Astrocyte (in vitro differentiated cells and primary cell): ENCODE measurements at regions not wholly inside any gene's neighbourhood (a gene's known extent, or its start where the extent isn't known, plus 50 kb on each side); places are given as distances from the start of the nearest gene placed in this dataset.
A peak's percentile ranks its signal among the peaks of the same experiment; 100 is the strongest.

ENCODE experiments used
- DNase-seq: peaks from one replicate; pipeline ENCODE4 v3.0.0-alpha.2; 2010; ENCODE audit warnings: low read depth
- FAIRE-seq: peaks from 2 replicates; lab custom pipeline; 2011; peaks lifted over from hg19 to GRCh38; lab: Jason Lieb, UNC
- H2AFZ ChIP-seq: 2 replicates; pipeline ENCODE4 v1.6.0; 2012; ENCODE audit warnings: low read depth, low read length, inconsistent platforms
- H3K27ac ChIP-seq: 2 replicates; pipeline ENCODE4 v1.5.1; 2011; ENCODE audit warnings: low read depth, low read length, inconsistent platforms
- H3K27me3 ChIP-seq: 2 replicates; pipeline ENCODE4 v1.6.0; 2011; ENCODE audit warnings: low read length, inconsistent platforms; ENCODE audit not compliant: insufficient read depth
- H3K36me3 ChIP-seq: 2 replicates; pipeline ENCODE4 v1.5.1; 2011; ENCODE audit warnings: low read length, inconsistent platforms; ENCODE audit not compliant: insufficient read depth
- H3K4me1 ChIP-seq: 2 replicates; pipeline ENCODE4 v1.5.1; 2011; ENCODE audit warnings: low read length, inconsistent platforms; ENCODE audit not compliant: insufficient read depth
- H3K4me2 ChIP-seq: 2 replicates; pipeline ENCODE4 v1.6.0; 2012; ENCODE audit warnings: low read length, inconsistent platforms
- H3K4me3 ChIP-seq: 2 replicates; pipeline ENCODE4 v1.5.1; 2011; ENCODE audit warnings: low read depth, mild to moderate bottlenecking, low read length, inconsistent platforms; ENCODE audit not compliant: insufficient read depth
- H3K79me2 ChIP-seq: 2 replicates; pipeline ENCODE4 v1.6.0; 2012; ENCODE audit warnings: mild to moderate bottlenecking, low read length, inconsistent platforms; ENCODE audit not compliant: insufficient read depth
- H3K9ac ChIP-seq: 2 replicates; pipeline ENCODE4 v1.6.0; 2012; ENCODE audit warnings: mild to moderate bottlenecking, low read length, inconsistent platforms
- H3K9me3 ChIP-seq: 2 replicates; pipeline ENCODE4 v1.5.1; 2012; ENCODE audit warnings: low read depth, mild to moderate bottlenecking, low read length, inconsistent platforms; ENCODE audit not compliant: insufficient read depth
- H4K20me1 ChIP-seq: 2 replicates; pipeline ENCODE4 v1.6.0; 2012; ENCODE audit warnings: low read length, inconsistent platforms; ENCODE audit not compliant: insufficient read depth
- H3K27ac Mint-ChIP-seq: one replicate; pipeline ENCODE4 v1.8.0; 2021; ENCODE audit warnings: mild to moderate bottlenecking, mixed read lengths; ENCODE audit not compliant: unreplicated experiment
- H3K27me3 Mint-ChIP-seq: one replicate; pipeline ENCODE4 v1.8.0; 2021; ENCODE audit warnings: low read depth, mixed read lengths; ENCODE audit not compliant: unreplicated experiment
- H3K36me3 Mint-ChIP-seq: one replicate; pipeline ENCODE4 v1.8.0; 2021; ENCODE audit warnings: low read depth, mixed read lengths; ENCODE audit not compliant: unreplicated experiment
- H3K4me1 Mint-ChIP-seq: one replicate; pipeline ENCODE4 v1.8.0; 2021; ENCODE audit warnings: low read depth, mixed read lengths; ENCODE audit not compliant: unreplicated experiment
- H3K4me3 Mint-ChIP-seq: one replicate; pipeline ENCODE4 v1.8.0; 2021; ENCODE audit warnings: mild to moderate bottlenecking, moderate library complexity, mixed read lengths; ENCODE audit not compliant: unreplicated experiment
- H3K9me3 Mint-ChIP-seq: one replicate; pipeline ENCODE4 v1.8.0; 2021; ENCODE audit warnings: mild to moderate bottlenecking, mixed read lengths; ENCODE audit not compliant: unreplicated experiment
- EZH2 ChIP-seq: IDR thresholded peaks from 2 replicates; pipeline ENCODE4 v1.6.1; 2012; ENCODE audit warnings: mild to moderate bottlenecking, low read length, inconsistent platforms; ENCODE audit not compliant: insufficient read depth
- TF ChIP-seq, protein P1 (sequence below): IDR thresholded peaks from 2 replicates; pipeline ENCODE4 v1.5.1; 2011; ENCODE audit warnings: low read depth, mild to moderate bottlenecking, inconsistent platforms, low read length, moderate library complexity; ENCODE audit not compliant: insufficient read depth

DNA sequence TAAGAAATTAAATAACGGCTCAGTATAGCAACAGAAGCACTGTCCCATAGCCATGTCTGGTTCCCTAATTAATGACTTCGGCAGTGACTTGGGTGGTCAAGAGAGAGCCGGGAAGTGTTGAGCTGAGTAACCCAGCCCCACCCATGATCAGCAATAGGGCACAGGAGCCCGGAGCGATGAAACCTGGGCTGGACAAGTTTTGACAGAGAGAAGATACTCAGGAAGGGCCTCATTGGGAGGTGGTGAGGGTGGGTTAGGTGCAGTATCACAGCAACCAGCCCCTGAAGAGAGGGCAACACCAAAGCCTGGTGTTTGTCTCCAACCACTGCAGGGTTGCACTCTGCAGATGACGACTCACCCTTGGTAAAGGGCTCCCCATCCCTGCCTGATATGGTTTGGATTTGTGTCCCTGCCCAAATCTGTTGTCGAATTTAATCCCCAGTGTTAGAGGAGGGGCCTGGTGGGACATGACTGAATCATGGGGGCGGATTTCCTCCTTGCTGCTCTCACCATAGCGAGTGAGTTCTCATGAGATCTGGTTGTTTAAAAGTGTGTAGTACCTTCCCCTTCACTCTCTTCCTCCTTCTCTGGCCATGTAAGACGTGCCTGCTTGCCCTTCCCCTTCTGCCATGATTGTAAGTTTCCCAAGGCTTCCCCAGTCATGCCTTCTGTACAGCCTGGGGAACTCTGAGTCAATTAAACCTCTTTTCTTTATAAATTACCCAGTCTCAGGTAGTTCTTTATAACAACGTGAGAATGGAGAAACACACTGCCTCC lies 124.9 kb upstream of the MED13L start:
- H3K4me2 ChIP-seq = no peak overlapping the region
- DNase-seq = no peak

DNA sequence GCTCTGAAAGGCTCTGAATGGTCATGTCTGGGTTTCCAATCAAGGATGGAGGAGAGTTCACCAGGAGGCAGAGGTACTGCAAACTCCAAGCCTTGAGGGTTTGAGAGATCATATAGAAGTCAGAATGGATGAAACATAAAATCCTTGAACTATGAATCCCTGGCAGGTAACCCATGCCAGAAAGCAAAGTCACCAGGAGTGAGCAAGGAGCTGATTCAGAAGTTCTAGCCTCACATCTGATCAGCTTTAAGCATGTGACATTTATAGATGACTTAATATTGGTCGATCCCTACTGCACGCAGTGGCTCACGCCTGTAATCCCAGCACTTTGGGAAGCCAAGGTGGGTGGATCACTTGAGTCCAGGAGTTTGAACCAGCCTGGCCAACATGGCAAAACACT lies 126.1 kb upstream of the MED13L start:
- Histone ChIP-seq H2AFZ (no peak overlapping the region), H3K9ac (no peak overlapping the region), H3K27me3 (no peaks in the 10 kb centered on the region), H3K79me2 (no peaks in the 10 kb centered on the region), H3K27ac (no peak overlapping the region), H3K4me1 (no peaks in the 10 kb centered on the region), H3K4me3 (no peak overlapping the region), H3K4me2 (no peak overlapping the region), H4K20me1 (no peaks in the 10 kb centered on the region), H3K9me3 (no peaks in the 10 kb centered on the region), H3K36me3 (no peaks in the 10 kb centered on the region)
- FAIRE-seq (no peak), DNase-seq (no peak)
- Mint-ChIP-seq H3K27me3 (peaks cover 2% of the 10 kb centered on the region), H3K27ac (no peak overlapping the region), H3K4me1 (peaks cover 3% of the 10 kb centered on the region), H3K9me3 (peaks cover 13% of the 10 kb centered on the region), H3K36me3 (peaks cover 3% of the 10 kb centered on the region), H3K4me3 (no peak overlapping the region)
- no peak for TF ChIP-seq EZH2
- TF ChIP-seq, protein P1, sequence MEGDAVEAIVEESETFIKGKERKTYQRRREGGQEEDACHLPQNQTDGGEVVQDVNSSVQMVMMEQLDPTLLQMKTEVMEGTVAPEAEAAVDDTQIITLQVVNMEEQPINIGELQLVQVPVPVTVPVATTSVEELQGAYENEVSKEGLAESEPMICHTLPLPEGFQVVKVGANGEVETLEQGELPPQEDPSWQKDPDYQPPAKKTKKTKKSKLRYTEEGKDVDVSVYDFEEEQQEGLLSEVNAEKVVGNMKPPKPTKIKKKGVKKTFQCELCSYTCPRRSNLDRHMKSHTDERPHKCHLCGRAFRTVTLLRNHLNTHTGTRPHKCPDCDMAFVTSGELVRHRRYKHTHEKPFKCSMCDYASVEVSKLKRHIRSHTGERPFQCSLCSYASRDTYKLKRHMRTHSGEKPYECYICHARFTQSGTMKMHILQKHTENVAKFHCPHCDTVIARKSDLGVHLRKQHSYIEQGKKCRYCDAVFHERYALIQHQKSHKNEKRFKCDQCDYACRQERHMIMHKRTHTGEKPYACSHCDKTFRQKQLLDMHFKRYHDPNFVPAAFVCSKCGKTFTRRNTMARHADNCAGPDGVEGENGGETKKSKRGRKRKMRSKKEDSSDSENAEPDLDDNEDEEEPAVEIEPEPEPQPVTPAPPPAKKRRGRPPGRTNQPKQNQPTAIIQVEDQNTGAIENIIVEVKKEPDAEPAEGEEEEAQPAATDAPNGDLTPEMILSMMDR = no peak

More for the DNA sequence above, 124.9 kb upstream of the MED13L start:
- Mint-ChIP-seq H3K4me1 (no peaks in the 10 kb centered on the region), H3K27me3 (no peaks in the 10 kb centered on the region), H3K36me3 (peaks cover 3% of the 10 kb centered on the region), H3K27ac (peak overlapping the region; percentile 12), H3K9me3 (peaks cover 14% of the 10 kb centered on the region), H3K4me3 (no peak overlapping the region)
- Histone ChIP-seq H3K36me3 (no peaks in the 10 kb centered on the region), H4K20me1 (no peaks in the 10 kb centered on the region), H3K27me3 (no peaks in the 10 kb centered on the region), H2AFZ (no peak overlapping the region), H3K79me2 (no peaks in the 10 kb centered on the region), H3K4me3 (no peak overlapping the region), H3K4me1 (no peaks in the 10 kb centered on the region), H3K9me3 (no peaks in the 10 kb centered on the region), H3K27ac (no peak overlapping the region), H3K9ac (no peak overlapping the region)
- TF ChIP-seq, protein P1 = no peak
- no peak for TF ChIP-seq EZH2
- FAIRE-seq = no peak

DNA sequence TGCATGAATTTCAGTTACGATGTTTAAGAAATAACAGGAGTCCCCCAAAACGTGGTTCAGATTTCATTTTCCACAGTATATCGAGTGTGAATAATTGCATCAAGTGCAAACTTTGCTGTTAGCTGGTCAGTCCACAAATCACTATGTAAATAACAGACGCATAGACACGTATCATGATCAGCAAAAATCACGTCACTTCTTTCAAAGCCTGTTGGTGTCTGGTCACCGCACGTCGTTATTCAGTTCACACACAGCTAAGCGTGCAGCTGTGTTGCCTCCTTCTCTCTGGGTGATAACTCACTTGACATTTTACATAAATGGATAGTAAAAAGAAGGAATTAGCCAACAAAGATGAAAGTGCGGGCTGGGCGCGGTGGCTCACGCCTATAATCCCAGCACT lies 126.8 kb upstream of the MED13L start:
- peaks cover 2% of the 10 kb centered on the region for H3K27me3 Mint-ChIP-seq
- H3K9ac ChIP-seq = no peak overlapping the region
- TF ChIP-seq, protein P1 = no peak
- TF ChIP-seq EZH2 = no peak
- no peaks in the 10 kb centered on the region for H3K79me2 ChIP-seq
- peaks cover 7% of the 10 kb centered on the region for H3K9me3 Mint-ChIP-seq
- H3K4me1 ChIP-seq = no peaks in the 10 kb centered on the region
- peaks cover 3% of the 10 kb centered on the region for H3K36me3 Mint-ChIP-seq
- FAIRE-seq = no peak
- no peak overlapping the region for H3K4me3 Mint-ChIP-seq
- no peaks in the 10 kb centered on the region for H4K20me1 ChIP-seq
- DNase-seq = no peak
- H3K9me3 ChIP-seq = no peaks in the 10 kb centered on the region
- no peak overlapping the region for H2AFZ ChIP-seq
- no peak overlapping the region for H3K27ac ChIP-seq
- no peak overlapping the region for H3K4me3 ChIP-seq
- no peaks in the 10 kb centered on the region for H3K36me3 ChIP-seq
- peaks cover 3% of the 10 kb centered on the region for H3K4me1 Mint-ChIP-seq
- no peak overlapping the region for H3K27ac Mint-ChIP-seq
- no peaks in the 10 kb centered on the region for H3K27me3 ChIP-seq
- H3K4me2 ChIP-seq = no peak overlapping the region
